ENCODE measurements at regions not wholly inside any gene's neighbourhood (a gene's known extent, or its start where the extent isn't known, plus 50 kb on each side); places are given as distances from the start of the nearest gene placed in this dataset.

GRCh38 chr12:58563621-58564020 is 356.7 kb downstream of the LRIG3 start:
- H3K9me3 ChIP-seq = no peaks in the 10 kb centered on the region
- no peaks in the 10 kb centered on the region for H3K4me1 ChIP-seq (ENCODE audit: control insufficient read depth in 1 of 2, low read depth in 2 of 2)
- no peak for DNase-seq (ENCODE audit: low spot score)
- H3K27ac ChIP-seq = no peak overlapping the region
- no peak overlapping the region for H3K4me3 ChIP-seq
- ATAC-seq (ENCODE audit: insufficient number of reproducible peaks, low FRiP score, low read depth) = no peak
- H3K27me3 ChIP-seq (replicated peaks; ENCODE audit: insufficient read depth) = no peaks in the 10 kb centered on the region
- no peaks in the 10 kb centered on the region for H3K36me3 ChIP-seq
- TF ChIP-seq CTCF (IDR thresholded peaks at IDR 0.05) = no peak

- TF ChIP-seq CTCF (IDR thresholded peaks at IDR 0.05) = no peak
- H3K36me3 ChIP-seq = no peaks in the 10 kb centered on the region
- DNase-seq (ENCODE audit: low spot score) = no peak
- no peak overlapping the region for H3K4me3 ChIP-seq
- no peaks in the 10 kb centered on the region for H3K9me3 ChIP-seq
- H3K27me3 ChIP-seq (replicated peaks; ENCODE audit: insufficient read depth) = no peaks in the 10 kb centered on the region
- no peak for ATAC-seq (ENCODE audit: insufficient number of reproducible peaks, low FRiP score, low read depth)
- H3K27ac ChIP-seq = no peak overlapping the region
- H3K4me1 ChIP-seq (ENCODE audit: control insufficient read depth in 1 of 2, low read depth in 2 of 2) = no peaks in the 10 kb centered on the region
Observed at GRCh38 chr12:58564721-58565120, 355.6 kb downstream of the LRIG3 start.

GRCh38 chr12:58566599-58566998 is 353.7 kb downstream of the LRIG3 start:
- Histone ChIP-seq H3K9me3 (no peaks in the 10 kb centered on the region), H3K36me3 (no peaks in the 10 kb centered on the region), H3K4me3 (no peak overlapping the region), H3K4me1 (ENCODE audit: control insufficient read depth in 1 of 2, low read depth in 2 of 2) (no peaks in the 10 kb centered on the region), H3K27me3 (replicated peaks; ENCODE audit: insufficient read depth) (no peaks in the 10 kb centered on the region), H3K27ac (no peak overlapping the region)
- DNase-seq (ENCODE audit: low spot score) (no peak), ATAC-seq (ENCODE audit: insufficient number of reproducible peaks, low FRiP score, low read depth) (no peak)
- no peak for TF ChIP-seq CTCF (IDR thresholded peaks at IDR 0.05)

GRCh38 chr12:58567189-58567588 is 353.1 kb downstream of the LRIG3 start:
- H3K27ac ChIP-seq = no peak overlapping the region
- H3K36me3 ChIP-seq = no peaks in the 10 kb centered on the region
- ATAC-seq (ENCODE audit: insufficient number of reproducible peaks, low FRiP score, low read depth) (no peak), DNase-seq (ENCODE audit: low spot score) (no peak)
- no peaks in the 10 kb centered on the region for H3K4me1 ChIP-seq (ENCODE audit: control insufficient read depth in 1 of 2, low read depth in 2 of 2)
- H3K4me3 ChIP-seq = no peak overlapping the region
- H3K27me3 ChIP-seq (replicated peaks; ENCODE audit: insufficient read depth) = no peaks in the 10 kb centered on the region
- TF ChIP-seq CTCF (IDR thresholded peaks at IDR 0.05) = no peak
- no peaks in the 10 kb centered on the region for H3K9me3 ChIP-seq

GRCh38 chr12:58570411-58570810 is 349.9 kb downstream of the LRIG3 start:
- Histone ChIP-seq H3K27ac (no peak overlapping the region), H3K4me3 (no peak overlapping the region), H3K9me3 (no peaks in the 10 kb centered on the region), H3K4me1 (ENCODE audit: control insufficient read depth in 1 of 2, low read depth in 2 of 2) (no peaks in the 10 kb centered on the region), H3K36me3 (no peaks in the 10 kb centered on the region), H3K27me3 (replicated peaks; ENCODE audit: insufficient read depth) (no peaks in the 10 kb centered on the region)
- DNase-seq (ENCODE audit: low spot score) (no peak), ATAC-seq (ENCODE audit: insufficient number of reproducible peaks, low FRiP score, low read depth) (no peak)
- TF ChIP-seq CTCF (IDR thresholded peaks at IDR 0.05) = no peak

All from thoracic aorta (tissue), 2 donors.